Body of pancreas (tissue), 4 donors: ENCODE measurements at regions not wholly inside any gene's neighbourhood (a gene's known extent, or its start where the extent isn't known, plus 50 kb on each side); places are given as distances from the start of the nearest gene placed in this dataset.
"Not testable (repeated sequence)": the region's sequence is repeated elsewhere in the genome, so short reads cannot be mapped to it uniquely, and the experiment has no call there.

Experiments used
- POLR2A ChIP-seq, 3 donors: fragments of 450-650 bp; IDR thresholded peaks; one replicate each; pipeline ENCODE4 v1.6.1; 2016; ENCODE audit warnings: antibody characterized with exemption in 3 of 3, mild to moderate bottlenecking in 2 of 3
- TF ChIP-seq, protein P1 (sequence below), 7 experiments: fragments of 450-650 bp in 4 of 7; fragments of 200-600 bp in 3 of 7; sonication (generic) in 3 of 7; IDR thresholded peaks; one replicate each; pipeline ENCODE4 v1.5.1; 2016 to 2019; ENCODE audit warnings: antibody characterized with exemption in 7 of 7

DNA sequence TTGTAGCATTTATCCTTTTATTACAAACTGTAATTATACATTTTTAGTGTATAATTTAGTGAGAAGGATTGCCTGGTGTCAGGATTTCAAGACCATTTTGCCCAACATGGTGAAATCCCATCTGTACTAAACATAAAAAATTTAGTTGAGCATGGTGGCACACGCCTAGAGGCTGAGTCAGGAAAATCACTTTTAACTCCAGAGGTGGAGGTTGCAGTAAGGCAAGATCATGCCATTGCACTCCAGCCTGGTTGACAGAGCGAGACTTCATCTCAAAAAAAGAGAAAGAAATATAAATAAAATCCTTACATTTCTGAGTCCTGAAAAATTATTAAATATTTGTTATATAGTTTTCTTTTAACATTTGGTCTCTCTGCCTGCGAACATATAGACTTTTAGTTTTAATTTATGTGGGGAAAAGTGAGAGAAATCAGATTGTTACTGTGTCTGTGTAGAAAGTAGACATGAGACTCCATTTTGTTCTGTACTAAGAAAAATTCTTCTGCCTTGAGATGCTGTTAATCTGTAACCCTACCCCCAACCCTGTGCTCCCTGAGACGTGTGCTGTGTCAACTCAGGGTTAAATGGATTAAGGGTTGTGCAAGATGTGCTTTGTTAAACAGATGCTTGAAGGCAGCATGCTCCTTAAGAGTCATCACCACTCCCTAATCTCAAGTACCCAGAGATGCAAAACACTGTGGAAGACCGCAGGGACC lies 99.5 kb downstream of the ZNF737 start:
- TF ChIP-seq, protein P1, sequence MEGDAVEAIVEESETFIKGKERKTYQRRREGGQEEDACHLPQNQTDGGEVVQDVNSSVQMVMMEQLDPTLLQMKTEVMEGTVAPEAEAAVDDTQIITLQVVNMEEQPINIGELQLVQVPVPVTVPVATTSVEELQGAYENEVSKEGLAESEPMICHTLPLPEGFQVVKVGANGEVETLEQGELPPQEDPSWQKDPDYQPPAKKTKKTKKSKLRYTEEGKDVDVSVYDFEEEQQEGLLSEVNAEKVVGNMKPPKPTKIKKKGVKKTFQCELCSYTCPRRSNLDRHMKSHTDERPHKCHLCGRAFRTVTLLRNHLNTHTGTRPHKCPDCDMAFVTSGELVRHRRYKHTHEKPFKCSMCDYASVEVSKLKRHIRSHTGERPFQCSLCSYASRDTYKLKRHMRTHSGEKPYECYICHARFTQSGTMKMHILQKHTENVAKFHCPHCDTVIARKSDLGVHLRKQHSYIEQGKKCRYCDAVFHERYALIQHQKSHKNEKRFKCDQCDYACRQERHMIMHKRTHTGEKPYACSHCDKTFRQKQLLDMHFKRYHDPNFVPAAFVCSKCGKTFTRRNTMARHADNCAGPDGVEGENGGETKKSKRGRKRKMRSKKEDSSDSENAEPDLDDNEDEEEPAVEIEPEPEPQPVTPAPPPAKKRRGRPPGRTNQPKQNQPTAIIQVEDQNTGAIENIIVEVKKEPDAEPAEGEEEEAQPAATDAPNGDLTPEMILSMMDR (IDR thresholded peaks at IDR 0.05) = not testable (repeated sequence)
- TF ChIP-seq POLR2A (IDR thresholded peaks at IDR 0.05) = not testable (repeated sequence)
